CD4-positive, alpha-beta T cell (primary cell): ENCODE measurements at regions not wholly inside any gene's neighbourhood (a gene's known extent, or its start where the extent isn't known, plus 50 kb on each side); places are given as distances from the start of the nearest gene placed in this dataset.

Source experiments
- ATAC-seq: fragments of 200-7000 bp; cut with Tn5 transposase; one replicate; pipeline ENCODE4 v1.10.0; 2022; ENCODE audit warnings: mild to moderate bottlenecking; ENCODE audit not compliant: poor library complexity
- CTCF ChIA-PET: fragments of 350-600 bp; sonication (Branson Sonifier 250); formaldehyde crosslinking; loops from one replicate; lab custom pipeline; 2021; ENCODE audit warnings: antibody characterized with exemption, inconsistent platforms; lab: Charles Lee
- POLR2A ChIA-PET: fragments of 350-600 bp; sonication (Branson Sonifier 250); formaldehyde crosslinking; loops from one replicate; lab custom pipeline; 2021; ENCODE audit warnings: antibody characterized with exemption, inconsistent platforms; lab: Charles Lee
- DNase-seq, 14 experiments: peaks; one replicate each; pipeline ENCODE4 v3.0.0-alpha.2; 2013 to 2020; ENCODE audit warnings: mixed read lengths in 2 of 14
- H3K27ac ChIP-seq, 2 donors: one replicate each; pipeline versions ENCODE4 v1.5.1 to v1.7.0; 2013; ENCODE audit warnings: low read length in 2 of 2, low read depth in 1 of 2, mild to moderate bottlenecking in 1 of 2
- H3K27me3 ChIP-seq, 2 experiments: 1 replicate in 1 of 2; 2 replicates in 1 of 2; pipeline versions ENCODE4 v1.6.1 to v1.7.0; 2013; ENCODE audit warnings: low read length in 2 of 2, control low read depth in 1 of 2, mild to moderate bottlenecking in 1 of 2, moderate library complexity in 1 of 2; ENCODE audit not compliant: insufficient read depth in 2 of 2, control insufficient read depth in 1 of 2
- H3K36me3 ChIP-seq: one replicate; pipeline ENCODE4 v1.6.1; 2013; ENCODE audit warnings: low read length, control low read depth; ENCODE audit not compliant: insufficient read depth
- H3K4me1 ChIP-seq: one replicate; pipeline ENCODE4 v1.6.1; 2013; ENCODE audit warnings: low read length, control low read depth; ENCODE audit not compliant: insufficient read depth
- H3K4me3 ChIP-seq: one replicate; pipeline ENCODE4 v1.5.1; 2013; ENCODE audit warnings: mild to moderate bottlenecking, low read length, moderate library complexity
- H3K9me3 ChIP-seq, 2 experiments: 1 replicate in 1 of 2; 2 replicates in 1 of 2; pipeline versions ENCODE4 v1.6.1 to v1.7.0; 2013; ENCODE audit warnings: low read length in 2 of 2, mild to moderate bottlenecking in 2 of 2, control low read depth in 1 of 2, moderate library complexity in 1 of 2; ENCODE audit not compliant: control insufficient read depth in 1 of 2, insufficient read depth in 1 of 2
- H3K27ac Mint-ChIP-seq: one replicate; pipeline ENCODE4 v1.8.0; 2020; ENCODE audit warnings: mixed read lengths
- H3K27me3 Mint-ChIP-seq: one replicate; pipeline ENCODE4 v1.8.0; 2021; ENCODE audit warnings: mixed read lengths
- H3K36me3 Mint-ChIP-seq: one replicate; pipeline ENCODE4 v1.8.0; 2021; ENCODE audit warnings: low read depth, mixed read lengths
- H3K4me1 Mint-ChIP-seq: one replicate; pipeline ENCODE4 v1.8.0; 2021; ENCODE audit warnings: low read depth, mixed read lengths
- H3K4me3 Mint-ChIP-seq: one replicate; pipeline ENCODE4 v1.8.0; 2020; ENCODE audit warnings: mild to moderate bottlenecking, mixed read lengths
- H3K9me3 Mint-ChIP-seq: one replicate; pipeline ENCODE4 v1.8.0; 2020; ENCODE audit warnings: mixed read lengths
- CTCF ChIP-seq: fragments of 200-600 bp; IDR thresholded peaks from one replicate; pipeline ENCODE4 v1.8.0; 2022; ENCODE audit warnings: antibody characterized with exemption, mild to moderate bottlenecking
- intact Hi-C, 2 experiments: fragments of 100-400 bp; cut with DNase I in 1 of 2; cut with micrococcal nuclease in 1 of 2; formaldehyde crosslinking; loops; one replicate each; pipeline versions ENCODE4 v1.15.1 to v1.9.0; 2023 to 2025; cut with DNase I, micrococcal nuclease

GRCh38 chr4:53935780-53936179 is 128.6 kb downstream of the CHIC2 start:
- Mint-ChIP-seq H3K27me3 (peaks cover 26% of the 10 kb centered on the region), H3K4me1 (no peaks in the 10 kb centered on the region), H3K4me3 (no peak overlapping the region), H3K36me3 (no peaks in the 10 kb centered on the region), H3K27ac (no peak overlapping the region), H3K9me3 (peaks cover 5% of the 10 kb centered on the region)
- Histone ChIP-seq H3K36me3 (no peaks in the 10 kb centered on the region), H3K27ac (no peak overlapping the region), H3K4me3 (no peak overlapping the region), H3K4me1 (no peaks in the 10 kb centered on the region), H3K27me3 (peaks cover 0 to 3% of the 10 kb centered on the region in 2 experiments), H3K9me3 (no peaks in the 10 kb centered on the region)
- ChIA-PET CTCF (no interaction called here), POLR2A (no interaction called here)
- DNase-seq = no peak
- ATAC-seq = no peak
- intact Hi-C loops = no loop called here
- no peak for TF ChIP-seq CTCF

- peaks cover 19% of the 10 kb centered on the region for H3K27me3 Mint-ChIP-seq
- no peaks in the 10 kb centered on the region for H3K4me1 Mint-ChIP-seq
- H3K27me3 ChIP-seq = peaks cover 0 to 3% of the 10 kb centered on the region in 2 experiments
- ChIA-PET POLR2A (interaction anchor here (1.4 kb wide), 1 partner anchor 301 kb away, joined by 3 read pairs; no protein-coding TSS in a partner anchor), CTCF (interaction anchor here (1.8 kb wide), 1 partner anchor 301 kb away, joined by 11 read pairs; no protein-coding TSS in a partner anchor)
- no peak overlapping the region for H3K27ac ChIP-seq
- no peaks in the 10 kb centered on the region for H3K9me3 Mint-ChIP-seq
- H3K4me3 Mint-ChIP-seq = no peak overlapping the region
- H3K9me3 ChIP-seq = no peaks in the 10 kb centered on the region
- no peak for ATAC-seq
- no peak for TF ChIP-seq CTCF
- no peaks in the 10 kb centered on the region for H3K36me3 Mint-ChIP-seq
- no peaks in the 10 kb centered on the region for H3K4me1 ChIP-seq
- H3K4me3 ChIP-seq = no peak overlapping the region
- intact Hi-C loops = no loop called here
- no peaks in the 10 kb centered on the region for H3K36me3 ChIP-seq
- no peak for DNase-seq
- H3K27ac Mint-ChIP-seq = no peak overlapping the region
Observed at GRCh38 chr4:53932796-53933610, 131.4 kb downstream of the CHIC2 start.

GRCh38 chr4:53931461-53931961 is 132.9 kb downstream of the CHIC2 start:
- DNase-seq (no peak), ATAC-seq (no peak)
- no peak overlapping the region for H3K4me3 ChIP-seq
- POLR2A ChIA-PET = interaction anchor here (1.4 kb wide), 1 partner anchor 303 kb away, joined by 3 read pairs; no protein-coding TSS in a partner anchor
- no peaks in the 10 kb centered on the region for H3K36me3 ChIP-seq
- Mint-ChIP-seq H3K9me3 (no peaks in the 10 kb centered on the region), H3K4me1 (no peaks in the 10 kb centered on the region), H3K27me3 (peaks cover 19% of the 10 kb centered on the region), H3K27ac (no peak overlapping the region), H3K4me3 (no peak overlapping the region), H3K36me3 (no peaks in the 10 kb centered on the region)
- no peaks in the 10 kb centered on the region for H3K4me1 ChIP-seq
- CTCF ChIA-PET = interaction anchor here (1.8 to 1.9 kb wide), 2 partner anchors 11 to 302 kb away, joined by 5 to 11 read pairs; no protein-coding TSS in a partner anchor
- intact Hi-C loops = no loop called here
- H3K9me3 ChIP-seq = no peaks in the 10 kb centered on the region
- H3K27me3 ChIP-seq = peaks cover 0 to 3% of the 10 kb centered on the region in 2 experiments
- no peak overlapping the region for H3K27ac ChIP-seq
- TF ChIP-seq CTCF = no peak
